ENCODE measurements at regions not wholly inside any gene's neighbourhood (a gene's known extent, or its start where the extent isn't known, plus 50 kb on each side); places are given as distances from the start of the nearest gene placed in this dataset.

GRCh38 chr14:98074111-98074510 is 1197.9 kb downstream of the BCL11B start:
- TF ChIP-seq, protein P1, sequence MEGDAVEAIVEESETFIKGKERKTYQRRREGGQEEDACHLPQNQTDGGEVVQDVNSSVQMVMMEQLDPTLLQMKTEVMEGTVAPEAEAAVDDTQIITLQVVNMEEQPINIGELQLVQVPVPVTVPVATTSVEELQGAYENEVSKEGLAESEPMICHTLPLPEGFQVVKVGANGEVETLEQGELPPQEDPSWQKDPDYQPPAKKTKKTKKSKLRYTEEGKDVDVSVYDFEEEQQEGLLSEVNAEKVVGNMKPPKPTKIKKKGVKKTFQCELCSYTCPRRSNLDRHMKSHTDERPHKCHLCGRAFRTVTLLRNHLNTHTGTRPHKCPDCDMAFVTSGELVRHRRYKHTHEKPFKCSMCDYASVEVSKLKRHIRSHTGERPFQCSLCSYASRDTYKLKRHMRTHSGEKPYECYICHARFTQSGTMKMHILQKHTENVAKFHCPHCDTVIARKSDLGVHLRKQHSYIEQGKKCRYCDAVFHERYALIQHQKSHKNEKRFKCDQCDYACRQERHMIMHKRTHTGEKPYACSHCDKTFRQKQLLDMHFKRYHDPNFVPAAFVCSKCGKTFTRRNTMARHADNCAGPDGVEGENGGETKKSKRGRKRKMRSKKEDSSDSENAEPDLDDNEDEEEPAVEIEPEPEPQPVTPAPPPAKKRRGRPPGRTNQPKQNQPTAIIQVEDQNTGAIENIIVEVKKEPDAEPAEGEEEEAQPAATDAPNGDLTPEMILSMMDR (conservative IDR thresholded peaks at IDR 0.05; ENCODE audit: low read depth, low read length): no peak
- TF ChIP-seq POLR2A (IDR thresholded peaks at IDR 0.05; ENCODE audit: low read depth, low read length) (no peak), RCOR1 (IDR thresholded peaks at IDR 0.05; ENCODE audit: insufficient replicate concordance, low read length) (no peak)

Measured in IMR-90 (cell line).